NB4 (cell line): ENCODE measurements at regions not wholly inside any gene's neighbourhood (a gene's known extent, or its start where the extent isn't known, plus 50 kb on each side); places are given as distances from the start of the nearest gene placed in this dataset.

ENCODE experiments used
- CTCF ChIP-seq: IDR thresholded peaks from one replicate; pipeline ENCODE4 v1.5.1; 2012; ENCODE audit warnings: low read depth, low read length
- POLR2A ChIP-seq: IDR thresholded peaks from 2 replicates; pipeline ENCODE4 v1.6.1; 2011; ENCODE audit warnings: mild to moderate bottlenecking; ENCODE audit not compliant: insufficient read length; ENCODE audit errors: extremely low read depth

DNA sequence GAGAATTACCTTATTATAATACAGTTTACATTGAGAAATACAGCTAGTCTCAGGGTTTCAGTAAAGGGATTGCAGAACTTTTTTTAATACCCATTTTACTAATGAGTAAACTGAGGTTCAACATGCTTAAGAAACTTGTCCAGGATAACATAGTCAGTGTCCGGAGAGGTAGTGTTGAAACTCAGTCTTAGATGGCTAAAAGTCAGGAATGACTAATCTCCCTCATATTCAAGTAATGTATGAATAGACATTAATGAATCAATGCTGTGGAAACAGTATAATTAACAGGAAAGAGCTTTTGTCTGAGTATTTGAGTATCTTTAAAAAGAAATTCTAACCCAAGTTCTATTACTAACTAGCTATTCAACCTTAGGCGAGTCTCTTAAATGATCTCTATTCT is 397.6 kb downstream of the PLA2G4A start:
- TF ChIP-seq CTCF (no peak), POLR2A (no peak)
